ENCODE measurements at regions not wholly inside any gene's neighbourhood (a gene's known extent, or its start where the extent isn't known, plus 50 kb on each side); places are given as distances from the start of the nearest gene placed in this dataset.
A peak's percentile ranks its signal among the peaks of the same experiment; 100 is the strongest.

DNA sequence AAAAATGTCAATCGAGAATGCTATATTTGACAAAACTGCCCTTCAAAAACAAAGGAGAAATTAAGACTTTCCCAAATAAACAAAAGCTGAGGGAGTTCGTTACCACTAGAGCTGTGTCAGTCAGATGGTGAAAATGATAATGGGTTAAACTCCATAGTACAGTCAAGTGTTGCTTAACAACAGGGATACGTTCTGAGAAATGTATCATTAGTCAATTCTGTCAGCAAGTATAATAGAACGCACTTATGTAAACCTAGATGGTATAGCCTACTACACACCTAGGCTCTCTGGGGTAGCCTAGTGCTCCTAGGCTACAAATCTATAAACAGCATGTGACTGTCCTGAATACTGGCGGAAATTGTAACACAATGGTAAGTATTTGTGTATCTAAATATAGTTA is 138.7 kb downstream of the DRD1 start:
- no peaks in the 10 kb centered on the region for H3K27me3 ChIP-seq
- 45 to 51% (median 49%) methylated on average over 5 of the region's 5 CpGs for WGBS, 5 donors
- no peaks in the 10 kb centered on the region for H3K4me1 ChIP-seq
- H3K27ac ChIP-seq = no peak overlapping the region
- no peaks in the 10 kb centered on the region for H3K36me3 ChIP-seq
- DNase-seq = peak in 1 of 2 donors; percentile 6
- H3K4me3 ChIP-seq = no peak overlapping the region
- intact Hi-C loops (cut with DNase I; ENCODE audit: low total_unique reads) = no loop called here
- peaks cover 0 to 7% (median 0%) of the 10 kb centered on the region in 4 donors for H3K9me3 ChIP-seq
- TF ChIP-seq, protein P1, sequence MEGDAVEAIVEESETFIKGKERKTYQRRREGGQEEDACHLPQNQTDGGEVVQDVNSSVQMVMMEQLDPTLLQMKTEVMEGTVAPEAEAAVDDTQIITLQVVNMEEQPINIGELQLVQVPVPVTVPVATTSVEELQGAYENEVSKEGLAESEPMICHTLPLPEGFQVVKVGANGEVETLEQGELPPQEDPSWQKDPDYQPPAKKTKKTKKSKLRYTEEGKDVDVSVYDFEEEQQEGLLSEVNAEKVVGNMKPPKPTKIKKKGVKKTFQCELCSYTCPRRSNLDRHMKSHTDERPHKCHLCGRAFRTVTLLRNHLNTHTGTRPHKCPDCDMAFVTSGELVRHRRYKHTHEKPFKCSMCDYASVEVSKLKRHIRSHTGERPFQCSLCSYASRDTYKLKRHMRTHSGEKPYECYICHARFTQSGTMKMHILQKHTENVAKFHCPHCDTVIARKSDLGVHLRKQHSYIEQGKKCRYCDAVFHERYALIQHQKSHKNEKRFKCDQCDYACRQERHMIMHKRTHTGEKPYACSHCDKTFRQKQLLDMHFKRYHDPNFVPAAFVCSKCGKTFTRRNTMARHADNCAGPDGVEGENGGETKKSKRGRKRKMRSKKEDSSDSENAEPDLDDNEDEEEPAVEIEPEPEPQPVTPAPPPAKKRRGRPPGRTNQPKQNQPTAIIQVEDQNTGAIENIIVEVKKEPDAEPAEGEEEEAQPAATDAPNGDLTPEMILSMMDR (IDR thresholded peaks at IDR 0.05) = no peak
- TF ChIP-seq EP300 (IDR thresholded peaks at IDR 0.05) (no peak), POLR2AphosphoS5 (IDR thresholded peaks at IDR 0.05) (no peak), POLR2A (IDR thresholded peaks at IDR 0.05) (no peak)

- Histone ChIP-seq H3K4me3 (no peak overlapping the region), H3K9me3 (peaks cover 0 to 11% (median 2%) of the 10 kb centered on the region in 4 donors), H3K4me1 (no peaks in the 10 kb centered on the region), H3K27me3 (no peaks in the 10 kb centered on the region), H3K36me3 (no peaks in the 10 kb centered on the region), H3K27ac (no peak overlapping the region)
- intact Hi-C loops (cut with DNase I; ENCODE audit: low total_unique reads) = no loop called here
- TF ChIP-seq POLR2A (IDR thresholded peaks at IDR 0.05) (no peak), POLR2AphosphoS5 (IDR thresholded peaks at IDR 0.05) (no peak), EP300 (IDR thresholded peaks at IDR 0.05) (no peak)
- 73 to 82% (median 80%) methylated on average over 4 of the region's 4 CpGs for WGBS, 5 donors
- DNase-seq = no peak
Measured at GRCh38 chr5:175290379-175290778, 153.6 kb downstream of the DRD1 start.

- Histone ChIP-seq H3K9me3 (no peaks in the 10 kb centered on the region), H3K36me3 (no peaks in the 10 kb centered on the region), H3K4me3 (no peak overlapping the region), H3K27ac (no peak overlapping the region), H3K4me1 (peaks cover 0 to 19% (median 0%) of the 10 kb centered on the region in 4 donors), H3K27me3 (no peaks in the 10 kb centered on the region)
- intact Hi-C loops (cut with DNase I; ENCODE audit: low total_unique reads) = no loop called here
- TF ChIP-seq POLR2A (IDR thresholded peaks at IDR 0.05) = no peak
- no peak for TF ChIP-seq POLR2AphosphoS5 (IDR thresholded peaks at IDR 0.05)
- TF ChIP-seq EP300 (IDR thresholded peaks at IDR 0.05) = no peak
- TF ChIP-seq, protein P1 (IDR thresholded peaks at IDR 0.05) = no peak
- 59 to 77% (median 69%) methylated on average over 9 of the region's 9 CpGs for WGBS, 5 donors
- peak in 1 of 2 donors; percentile 5 for DNase-seq
Measured at GRCh38 chr5:175288048-175288621, 155.8 kb downstream of the DRD1 start.

DNA sequence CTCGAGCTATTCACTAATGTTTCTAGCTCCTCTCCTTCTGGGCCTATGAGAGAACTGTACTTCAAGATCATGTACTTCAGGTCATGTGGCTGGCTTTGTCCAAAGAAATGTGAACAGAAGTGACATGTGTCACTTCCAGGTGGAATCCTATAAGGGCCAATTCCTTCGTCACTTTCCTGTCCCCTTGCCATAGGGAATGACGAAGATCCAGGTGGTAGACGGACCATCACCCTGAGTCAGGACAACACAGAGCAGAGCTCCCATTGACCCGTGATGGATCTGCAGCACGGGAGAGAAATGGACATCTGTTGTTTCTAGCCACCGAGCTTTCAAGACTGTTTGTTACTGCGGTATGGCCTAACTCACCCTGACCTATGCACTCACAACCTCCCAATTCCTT is 157.0 kb downstream of the DRD1 start:
- 90 to 94% (median 91%) methylated on average over 8 of the region's 8 CpGs for WGBS, 5 donors
- no peaks in the 10 kb centered on the region for H3K36me3 ChIP-seq

More for the DNA sequence above, 157.0 kb downstream of the DRD1 start:
- DNase-seq = no peak
- Histone ChIP-seq H3K4me1 (peaks cover 0 to 22% (median 0%) of the 10 kb centered on the region in 4 donors), H3K27ac (no peak overlapping the region), H3K4me3 (no peak overlapping the region), H3K9me3 (no peaks in the 10 kb centered on the region), H3K27me3 (no peaks in the 10 kb centered on the region)
- no peak for TF ChIP-seq POLR2AphosphoS5 (IDR thresholded peaks at IDR 0.05)
- no peak for TF ChIP-seq POLR2A (IDR thresholded peaks at IDR 0.05)
- TF ChIP-seq EP300 (IDR thresholded peaks at IDR 0.05) = no peak
- TF ChIP-seq, protein P1 (IDR thresholded peaks at IDR 0.05) = no peak
- intact Hi-C loops (cut with DNase I; ENCODE audit: low total_unique reads) = no loop called here
